BJ (cell line): ENCODE measurements at regions not wholly inside any gene's neighbourhood (a gene's known extent, or its start where the extent isn't known, plus 50 kb on each side); places are given as distances from the start of the nearest gene placed in this dataset.

Experiments used
- CTCF ChIA-PET: fragments of 350-600 bp; formaldehyde crosslinking; extraction: SDS; loops from one replicate; lab custom pipeline; 2021; ENCODE audit warnings: antibody characterized with exemption, inconsistent platforms; lab: Yijun Ruan, JAX
- POLR2A ChIA-PET: fragments of 300-600 bp; sonication (Branson Sonifier 250); formaldehyde crosslinking; extraction: SDS; loops from one replicate; lab custom pipeline; 2021; ENCODE audit warnings: antibody characterized with exemption; lab: Charles Lee
- DNase-seq: peaks from one replicate; pipeline ENCODE4 v3.0.0-alpha.2; 2011; ENCODE audit warnings: low read depth
- H3K27me3 ChIP-seq: 2 replicates; pipeline ENCODE4 v1.6.0; 2011; ENCODE audit warnings: low read length; ENCODE audit not compliant: control insufficient read depth, insufficient read depth
- H3K36me3 ChIP-seq: 2 replicates; pipeline ENCODE4 v1.5.1; 2011; ENCODE audit warnings: low read length; ENCODE audit not compliant: control insufficient read depth, insufficient read depth
- H3K4me3 ChIP-seq: 2 replicates; pipeline ENCODE4 v1.5.1; 2011; ENCODE audit warnings: low read depth, mild to moderate bottlenecking, control low read depth, low read length
- CTCF ChIP-seq: IDR thresholded peaks from 2 replicates; pipeline ENCODE4 v1.5.1; 2011; ENCODE audit warnings: low read depth, mild to moderate bottlenecking, control low read depth, inconsistent platforms, low read length, moderate library complexity; ENCODE audit not compliant: insufficient read depth

GRCh38 chr10:128369101-128369650 is 243.0 kb upstream of the MKI67 start:
- POLR2A ChIA-PET = no interaction called here
- no peak for DNase-seq
- TF ChIP-seq CTCF = no peak
- Histone ChIP-seq H3K27me3 (no peaks in the 10 kb centered on the region), H3K4me3 (no peak overlapping the region), H3K36me3 (no peaks in the 10 kb centered on the region)
- CTCF ChIA-PET = no interaction called here

GRCh38 chr10:128373071-128373749 is 247.0 kb upstream of the MKI67 start:
- no peak for TF ChIP-seq CTCF
- Histone ChIP-seq H3K27me3 (no peaks in the 10 kb centered on the region), H3K4me3 (no peak overlapping the region), H3K36me3 (no peaks in the 10 kb centered on the region)
- DNase-seq = no peak
- ChIA-PET POLR2A (no interaction called here), CTCF (no interaction called here)

GRCh38 chr10:128373831-128374230 is 247.6 kb upstream of the MKI67 start:
- ChIA-PET CTCF (no interaction called here), POLR2A (no interaction called here)
- Histone ChIP-seq H3K27me3 (no peaks in the 10 kb centered on the region), H3K36me3 (no peaks in the 10 kb centered on the region), H3K4me3 (no peak overlapping the region)
- no peak for DNase-seq
- TF ChIP-seq CTCF = no peak

- CTCF ChIA-PET = no interaction called here
These were observed 248.9 kb upstream of the MKI67 start for GRCh38 chr10:128375171-128375570.

More at GRCh38 chr10:128375171-128375570, 248.9 kb upstream of the MKI67 start:
- Histone ChIP-seq H3K36me3 (no peaks in the 10 kb centered on the region), H3K4me3 (no peak overlapping the region), H3K27me3 (no peaks in the 10 kb centered on the region)
- DNase-seq = no peak
- POLR2A ChIA-PET = no interaction called here
- TF ChIP-seq CTCF = no peak
